ENCODE measurements at regions not wholly inside any gene's neighbourhood (a gene's known extent, or its start where the extent isn't known, plus 50 kb on each side); places are given as distances from the start of the nearest gene placed in this dataset.
A peak's percentile ranks its signal among the peaks of the same experiment; 100 is the strongest.

DNA sequence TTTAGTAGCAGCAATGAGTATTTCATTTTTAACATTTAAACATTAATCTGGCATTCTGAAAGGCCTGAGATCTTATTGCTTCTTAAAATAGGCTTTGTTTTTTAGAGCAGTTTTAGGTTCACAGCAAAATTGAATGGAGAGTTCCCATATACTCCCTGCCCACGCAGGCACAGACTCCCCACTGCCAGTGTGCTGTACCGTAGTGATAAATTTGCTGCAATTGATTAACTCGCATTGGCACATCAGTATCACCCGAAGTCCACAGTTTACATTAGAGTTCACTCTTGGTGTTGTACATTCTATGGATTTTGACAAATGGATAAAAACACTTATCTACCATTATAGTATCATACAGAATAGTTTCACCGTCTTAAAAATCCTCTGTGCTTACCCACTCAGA is 71.8 kb upstream of the ERRFI1 start:
- no peak for DNase-seq
- in situ Hi-C loops (cut with MboI; ENCODE audit: low pct_unique_long_range_greater_than_20kb, low sequenced_read_pairs): no loop called here

DNA sequence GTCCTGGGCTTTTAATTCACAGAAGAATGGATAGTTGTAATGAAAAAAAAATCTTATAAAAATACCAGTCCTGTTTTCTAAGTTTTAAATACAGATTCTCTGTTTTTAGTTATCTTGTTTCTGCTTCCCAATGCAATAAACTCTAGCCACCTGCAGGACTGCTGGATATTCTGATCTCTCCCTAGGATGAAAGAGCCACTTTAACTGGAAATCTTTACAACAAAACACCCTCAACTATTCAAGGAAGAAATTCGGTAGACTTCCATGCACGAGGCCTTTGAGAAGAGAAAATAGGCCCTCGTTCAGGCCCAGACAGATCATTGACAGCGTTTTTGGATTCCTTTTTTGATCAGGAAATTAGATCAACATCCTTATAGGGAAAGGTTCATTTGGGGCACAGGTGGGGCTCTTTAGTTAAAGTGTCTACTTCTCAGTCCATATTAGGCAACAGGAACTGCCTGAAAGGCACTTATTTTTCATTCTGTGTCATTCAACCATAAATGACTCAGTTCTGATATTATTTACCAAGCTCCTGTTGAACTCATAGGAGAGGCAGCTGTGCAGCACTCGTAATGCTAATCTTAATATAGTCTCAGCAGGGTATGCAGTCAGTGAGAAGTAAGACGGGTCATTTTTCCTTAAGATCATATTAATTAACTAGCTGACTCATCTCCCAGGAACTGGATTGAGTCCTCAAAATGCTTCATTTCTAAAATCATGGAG is 71.1 kb upstream of the ERRFI1 start:
- in situ Hi-C loops (cut with MboI; ENCODE audit: low pct_unique_long_range_greater_than_20kb, low sequenced_read_pairs): no loop called here
- DNase-seq: no peak

DNA sequence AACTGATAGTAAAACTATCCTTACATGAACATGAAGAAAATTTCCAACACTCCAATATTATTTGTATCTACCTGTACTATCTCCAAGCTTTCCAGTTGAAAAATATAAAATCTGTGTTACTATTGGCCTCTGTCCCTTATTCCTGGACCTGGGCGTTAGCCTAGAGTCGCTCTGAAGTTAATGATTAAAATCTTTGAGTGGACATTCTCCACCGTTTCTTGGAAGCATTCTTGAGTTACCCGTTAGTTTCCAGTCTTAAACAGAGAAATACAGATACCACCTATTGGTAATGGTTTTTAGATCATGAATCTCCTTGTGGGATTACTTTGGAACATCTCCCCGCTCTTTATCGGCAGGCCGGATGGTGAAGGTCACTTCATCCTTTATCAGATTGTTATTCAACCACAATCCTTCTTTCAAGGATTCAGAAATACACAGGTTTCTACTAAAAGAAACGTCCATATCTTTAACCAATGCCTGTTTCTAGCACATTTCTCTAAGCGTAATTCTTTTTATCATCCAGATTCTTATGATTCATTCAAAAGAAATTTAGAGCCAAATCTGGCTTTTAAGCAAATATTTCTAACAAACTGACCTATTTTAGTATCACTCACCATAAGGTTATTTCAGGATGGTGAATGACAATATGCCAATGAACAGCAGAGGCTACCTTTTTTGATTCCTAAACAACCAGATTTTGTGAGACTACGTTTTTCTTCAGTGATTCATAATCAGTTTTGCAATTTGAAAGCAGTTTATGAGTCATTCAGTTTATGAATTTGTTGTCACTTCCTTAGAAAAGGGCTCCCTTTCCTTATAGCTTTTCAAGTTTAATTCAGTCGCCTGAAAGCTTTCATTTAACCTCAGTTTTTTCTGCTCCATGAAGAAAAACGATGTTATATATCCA is 70.2 kb upstream of the ERRFI1 start:
- in situ Hi-C loops (cut with MboI; ENCODE audit: low pct_unique_long_range_greater_than_20kb, low sequenced_read_pairs): no loop called here
- DNase-seq: no peak

DNA sequence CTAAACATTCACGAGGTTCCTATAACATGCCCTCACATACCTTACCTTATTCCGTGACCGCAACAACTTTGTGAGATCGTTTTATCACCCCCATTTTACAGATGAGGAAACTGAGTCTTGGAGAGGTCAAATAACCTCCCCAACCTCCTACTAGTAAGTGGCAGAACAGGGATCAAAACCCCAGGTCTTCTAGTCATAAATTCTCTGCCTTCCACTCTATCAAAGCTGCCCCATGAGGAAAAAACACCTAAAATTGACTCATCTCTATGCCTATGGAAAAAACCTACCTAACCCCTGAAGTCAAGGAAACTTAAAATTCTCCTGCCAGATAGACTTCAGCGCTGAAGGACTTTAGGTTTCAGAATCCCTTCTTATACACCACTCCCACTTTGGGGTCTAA is 69.5 kb upstream of the ERRFI1 start:
- in situ Hi-C loops (cut with MboI; ENCODE audit: low pct_unique_long_range_greater_than_20kb, low sequenced_read_pairs): no loop called here
- no peak for DNase-seq

DNA sequence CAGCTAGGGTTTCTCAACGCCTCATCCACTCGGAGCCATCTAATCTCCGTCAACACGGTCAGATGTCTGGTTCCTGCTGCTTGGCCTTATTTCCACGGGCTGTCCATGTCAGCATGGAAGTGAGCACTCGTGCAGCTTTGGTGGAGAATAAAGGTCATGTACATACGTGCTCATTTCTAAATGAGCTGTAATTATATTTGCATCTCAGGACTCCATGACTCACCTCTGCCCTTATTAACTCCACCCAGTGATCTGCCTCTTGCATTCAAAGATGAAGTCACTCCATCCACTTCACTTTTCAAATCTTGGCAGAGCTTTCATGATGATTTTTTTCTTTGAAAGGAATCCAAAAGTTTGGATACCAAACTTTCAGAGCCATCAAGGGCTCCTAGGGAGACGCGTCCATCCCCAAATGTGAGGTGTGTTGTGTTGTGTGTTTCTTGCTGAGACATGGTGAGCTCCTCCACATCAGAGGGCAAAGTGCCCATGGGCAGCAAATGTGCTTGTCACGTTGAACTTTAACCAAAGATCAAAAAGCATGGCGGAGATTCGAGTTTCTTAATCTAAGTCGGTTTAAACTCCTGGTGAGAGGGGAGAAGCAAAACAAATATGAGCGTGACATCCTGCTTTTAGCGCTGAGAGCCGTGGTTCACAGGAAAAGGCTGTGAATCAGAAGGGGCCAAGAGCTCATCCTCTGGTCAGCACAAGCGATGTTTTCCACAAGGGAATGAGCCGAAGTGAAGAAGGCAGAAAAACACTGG is 68.6 kb upstream of the ERRFI1 start:
- DNase-seq: no peak
- in situ Hi-C loops (cut with MboI; ENCODE audit: low pct_unique_long_range_greater_than_20kb, low sequenced_read_pairs): no loop called here

DNA sequence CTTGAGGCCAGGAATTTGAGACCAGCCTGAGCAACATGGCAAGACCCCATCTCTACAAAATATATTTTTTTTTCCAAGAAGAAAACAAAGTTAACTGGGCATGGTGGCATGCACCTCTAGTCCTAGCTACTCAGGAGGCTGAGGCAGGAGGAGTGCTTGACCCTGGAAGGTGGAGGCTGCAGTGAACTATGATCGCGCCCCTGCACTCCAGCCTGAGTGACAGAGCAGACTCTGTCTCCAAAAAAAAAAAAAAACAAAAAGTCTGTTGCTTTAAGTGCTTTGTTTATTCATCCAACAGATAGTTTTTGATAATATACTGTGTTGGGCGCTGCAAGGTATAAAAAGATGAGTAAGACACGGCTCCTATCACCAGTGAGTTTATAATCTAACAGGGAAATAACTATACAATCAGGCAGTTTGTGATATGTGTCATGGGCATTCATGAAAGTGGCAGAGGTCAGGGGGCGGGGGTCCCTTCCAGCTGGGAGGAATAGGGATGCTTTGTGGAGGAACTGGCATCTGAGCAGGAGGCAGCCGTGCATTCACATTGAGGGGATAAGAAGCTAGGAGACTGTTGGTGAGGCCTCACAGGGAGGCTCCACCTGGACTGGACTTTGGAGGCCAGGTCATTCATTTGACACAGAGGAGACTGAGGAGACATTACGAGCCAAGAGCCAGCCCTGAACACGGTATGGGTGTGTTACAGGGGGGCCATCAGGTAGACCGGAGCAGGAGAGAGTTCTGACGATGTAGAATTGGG is 67.3 kb upstream of the ERRFI1 start:
- no peak for DNase-seq
- in situ Hi-C loops (cut with MboI; ENCODE audit: low pct_unique_long_range_greater_than_20kb, low sequenced_read_pairs): no loop called here

DNA sequence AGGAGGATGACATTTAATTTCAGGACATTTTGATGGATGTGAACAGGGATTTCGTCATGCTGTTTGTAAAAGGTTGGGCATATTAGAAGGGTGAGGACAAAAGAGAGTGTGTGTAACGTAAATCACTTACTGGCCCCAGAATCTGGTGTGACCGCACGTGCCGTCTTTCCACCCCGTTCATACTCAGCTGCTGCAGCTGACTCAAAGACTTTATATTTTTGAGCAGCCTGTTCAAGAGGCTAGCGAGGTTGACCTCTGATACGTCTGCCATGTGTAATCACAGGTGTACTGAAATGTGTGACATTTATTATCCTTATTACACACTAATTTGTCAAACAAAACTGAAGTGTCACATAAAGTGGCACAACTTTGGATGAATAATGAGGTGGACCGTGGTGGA is 66.5 kb upstream of the ERRFI1 start:
- DNase-seq: no peak
- in situ Hi-C loops (cut with MboI; ENCODE audit: low pct_unique_long_range_greater_than_20kb, low sequenced_read_pairs): no loop called here

DNA sequence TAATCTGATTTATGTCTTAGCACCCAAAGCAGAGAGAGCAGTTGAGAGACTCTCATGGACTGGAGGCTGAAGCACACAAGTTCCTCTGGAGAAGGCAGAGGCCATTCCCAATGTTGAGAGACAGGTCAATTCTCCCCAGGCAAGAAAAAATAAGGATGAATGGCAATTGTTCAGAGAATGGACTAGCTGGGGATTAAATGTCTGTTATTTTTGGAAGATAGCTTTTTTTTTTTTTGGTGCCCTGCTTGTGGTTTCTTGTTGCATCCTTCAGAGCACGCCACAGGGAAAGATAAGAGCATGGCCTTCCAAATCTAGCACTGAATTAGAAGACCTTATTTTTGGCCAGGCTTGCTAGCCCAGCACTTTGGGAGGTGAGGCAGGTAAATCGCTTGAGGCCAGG is 65.6 kb upstream of the ERRFI1 start:
- in situ Hi-C loops (cut with MboI; ENCODE audit: low pct_unique_long_range_greater_than_20kb, low sequenced_read_pairs): no loop called here
- no peak for DNase-seq

DNA sequence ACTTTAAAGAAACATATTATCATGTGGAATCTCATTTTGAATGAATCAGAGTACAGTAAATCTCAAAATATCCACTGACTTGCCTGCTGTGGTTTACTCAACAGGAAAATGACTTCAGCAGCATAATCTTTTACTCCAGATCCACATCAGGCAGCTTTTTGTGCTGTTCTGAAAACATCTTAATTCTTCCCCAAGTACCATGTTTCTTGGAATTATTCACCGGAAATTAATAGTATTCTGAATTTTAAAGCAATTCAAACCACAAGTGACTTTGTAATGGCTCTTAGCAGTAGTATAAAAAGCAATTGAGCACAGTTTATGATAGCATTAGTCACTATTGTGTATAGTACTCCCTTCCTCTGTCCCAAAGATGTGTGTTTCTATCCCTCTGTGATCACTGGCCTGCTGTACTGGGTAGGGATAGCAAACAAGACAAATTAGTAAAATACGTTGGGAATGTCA is 64.2 kb upstream of the ERRFI1 start:
- no peak for DNase-seq

DNA sequence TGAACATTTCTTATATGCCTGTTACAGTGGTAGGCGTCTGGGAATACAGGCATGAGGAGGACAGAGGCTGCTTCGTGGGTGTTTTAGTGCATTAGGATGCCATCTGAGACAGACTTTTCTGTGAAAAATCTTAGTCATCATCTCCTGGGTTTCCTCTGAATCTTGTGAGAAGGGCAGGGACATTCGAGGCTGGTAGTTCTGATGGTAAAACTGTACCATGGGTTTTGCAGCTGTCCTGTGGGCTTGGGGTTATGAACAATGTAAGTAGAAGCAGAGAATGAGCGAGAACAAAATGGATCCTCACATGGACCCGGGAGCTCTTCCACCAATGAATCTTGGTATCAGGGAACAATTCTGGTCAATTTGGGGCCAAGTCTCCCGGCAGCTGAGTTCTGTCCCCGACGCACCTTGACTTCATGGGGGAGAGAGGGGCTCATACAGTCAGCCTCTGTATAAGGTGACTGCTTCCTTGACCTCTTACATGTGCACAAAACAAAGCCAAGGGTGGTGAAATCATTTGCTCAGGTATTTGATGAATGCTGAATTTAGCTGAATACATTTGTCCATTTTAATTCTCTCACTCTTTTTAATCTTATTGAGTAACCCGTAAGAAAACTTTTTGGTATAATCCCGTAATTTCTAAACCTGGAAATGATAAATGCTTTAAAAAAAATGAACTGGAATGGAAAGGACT is 63.6 kb upstream of the ERRFI1 start:
- in situ Hi-C loops (cut with MboI; ENCODE audit: low pct_unique_long_range_greater_than_20kb, low sequenced_read_pairs): no loop called here
- DNase-seq: no peak

More for the DNA sequence above, 64.2 kb upstream of the ERRFI1 start:
- in situ Hi-C loops (cut with MboI; ENCODE audit: low pct_unique_long_range_greater_than_20kb, low sequenced_read_pairs): no loop called here

DNA sequence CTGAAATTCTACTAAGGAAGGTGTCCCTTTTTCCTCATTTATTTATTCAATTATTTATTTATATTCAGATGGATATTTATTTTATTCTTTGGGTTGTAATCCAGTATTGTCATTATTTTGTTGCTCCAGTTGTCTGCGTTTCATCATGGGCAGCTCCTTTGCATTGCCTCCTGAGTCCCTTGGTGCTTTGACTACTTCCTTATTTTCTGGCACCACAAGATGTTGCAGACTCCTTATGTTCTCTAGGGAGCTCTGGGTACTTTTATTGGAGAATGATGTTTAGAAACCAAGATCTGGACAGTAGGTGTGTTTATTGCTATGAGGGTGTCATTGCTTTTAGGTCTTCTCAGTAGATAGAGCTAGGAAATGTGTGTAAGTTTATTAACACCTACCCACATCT is 59.9 kb upstream of the ERRFI1 start:
- in situ Hi-C loops (cut with MboI; ENCODE audit: low pct_unique_long_range_greater_than_20kb, low sequenced_read_pairs): no loop called here

DNA sequence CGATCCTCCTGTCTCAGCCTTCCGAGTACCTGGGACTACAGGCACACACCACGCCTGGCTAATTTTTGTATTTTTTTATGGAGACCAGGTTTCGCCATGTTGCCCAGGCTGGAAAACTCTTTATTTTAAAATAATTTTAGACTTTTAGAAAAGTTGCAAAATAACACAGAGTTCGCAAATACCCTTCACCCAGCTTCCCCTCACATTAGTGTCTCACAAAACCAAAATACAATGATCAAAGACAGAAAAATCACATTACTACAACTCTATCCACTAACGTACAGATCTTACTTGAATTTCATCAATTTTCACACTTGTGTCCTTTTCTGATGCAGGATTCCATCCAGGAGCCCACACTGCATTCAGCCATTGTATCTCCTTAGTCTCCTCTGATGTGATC is 58.8 kb upstream of the ERRFI1 start:
- DNase-seq: no peak
- in situ Hi-C loops (cut with MboI; ENCODE audit: low pct_unique_long_range_greater_than_20kb, low sequenced_read_pairs): no loop called here

More for the DNA sequence above, 59.9 kb upstream of the ERRFI1 start:
- DNase-seq: peak; percentile 5

DNA sequence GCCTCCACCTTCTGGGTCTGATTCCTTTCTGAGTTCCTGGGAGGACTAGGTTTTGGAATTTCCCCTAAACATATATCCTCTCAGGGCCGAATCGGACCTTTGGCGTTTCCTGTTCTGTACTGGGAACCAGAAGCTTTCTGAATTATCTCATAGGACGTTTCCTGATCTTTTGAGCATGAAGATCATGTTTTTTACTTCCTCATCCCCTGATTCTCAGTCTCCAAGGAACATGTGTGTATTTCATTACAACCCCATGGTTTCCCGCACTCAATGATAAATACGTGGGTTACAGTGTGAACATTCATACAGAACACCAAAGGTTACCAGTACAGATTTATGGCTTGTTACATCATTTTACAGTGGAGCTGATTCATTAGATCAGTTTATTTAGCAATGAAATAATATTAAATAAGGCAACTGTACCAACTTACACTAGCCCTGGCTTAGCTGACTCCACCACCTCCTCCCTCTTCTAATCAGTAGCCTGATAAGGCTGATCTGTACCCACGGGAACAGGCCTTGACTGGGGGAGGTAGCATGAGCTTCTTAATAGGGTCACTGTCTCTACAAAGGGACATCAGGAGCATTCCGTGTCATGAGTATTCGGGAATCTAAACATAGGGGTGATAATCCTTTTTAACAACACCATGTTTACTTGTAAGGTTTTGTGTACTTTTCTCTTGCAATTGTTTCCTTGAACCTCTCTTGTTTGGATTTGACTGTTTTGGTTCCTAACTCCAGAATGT is 57.8 kb upstream of the ERRFI1 start:
- in situ Hi-C loops (cut with MboI; ENCODE audit: low pct_unique_long_range_greater_than_20kb, low sequenced_read_pairs): no loop called here
- DNase-seq: no peak

DNA sequence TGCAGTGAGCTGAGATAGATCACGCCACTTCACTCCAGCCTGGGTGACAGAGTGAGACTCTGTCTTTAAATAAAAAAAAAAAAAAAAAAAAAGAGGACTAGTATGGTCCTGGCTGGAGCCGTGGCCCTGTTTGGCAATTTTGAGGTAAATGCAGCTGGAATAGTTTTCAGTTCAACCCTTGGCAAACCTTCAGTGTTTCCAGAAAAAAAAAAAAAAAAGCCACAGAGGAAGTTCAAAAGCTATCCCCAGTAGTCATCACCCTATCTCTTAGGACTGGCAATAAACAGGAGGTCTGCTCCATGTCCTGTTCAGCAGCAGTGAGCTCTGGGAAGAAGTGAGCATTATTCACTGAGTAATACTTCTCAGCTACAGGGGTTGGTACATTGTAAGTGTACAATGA is 56.8 kb upstream of the ERRFI1 start:
- in situ Hi-C loops (cut with MboI; ENCODE audit: low pct_unique_long_range_greater_than_20kb, low sequenced_read_pairs): no loop called here

DNA sequence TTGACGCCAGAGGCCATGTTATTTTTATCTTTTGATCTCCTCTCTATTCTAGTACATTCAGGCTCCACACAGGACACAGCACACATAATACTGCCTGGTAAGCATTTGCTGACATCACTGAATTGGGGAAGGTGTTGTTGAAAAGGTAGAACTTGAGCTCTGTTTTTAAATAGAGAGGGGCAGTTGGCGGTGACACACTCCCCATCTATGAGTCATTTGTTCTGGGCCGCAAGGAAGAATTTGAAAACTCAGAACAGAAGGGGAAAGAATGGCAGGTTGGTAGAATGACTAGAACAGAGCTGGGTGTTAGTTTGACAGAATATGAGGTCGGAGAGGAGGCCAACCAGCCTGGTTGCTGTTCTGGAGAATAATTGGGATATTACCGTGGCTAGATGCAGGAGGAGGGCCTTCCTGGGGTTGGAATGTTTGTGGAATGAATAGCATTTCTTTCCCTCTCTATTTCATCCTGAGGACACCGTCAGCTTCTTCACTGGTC is 52.1 kb upstream of the ERRFI1 start:
- in situ Hi-C loops (cut with MboI; ENCODE audit: low pct_unique_long_range_greater_than_20kb, low sequenced_read_pairs): no loop called here
- no peak for DNase-seq

More for the DNA sequence above, 56.8 kb upstream of the ERRFI1 start:
- DNase-seq: no peak

DNA sequence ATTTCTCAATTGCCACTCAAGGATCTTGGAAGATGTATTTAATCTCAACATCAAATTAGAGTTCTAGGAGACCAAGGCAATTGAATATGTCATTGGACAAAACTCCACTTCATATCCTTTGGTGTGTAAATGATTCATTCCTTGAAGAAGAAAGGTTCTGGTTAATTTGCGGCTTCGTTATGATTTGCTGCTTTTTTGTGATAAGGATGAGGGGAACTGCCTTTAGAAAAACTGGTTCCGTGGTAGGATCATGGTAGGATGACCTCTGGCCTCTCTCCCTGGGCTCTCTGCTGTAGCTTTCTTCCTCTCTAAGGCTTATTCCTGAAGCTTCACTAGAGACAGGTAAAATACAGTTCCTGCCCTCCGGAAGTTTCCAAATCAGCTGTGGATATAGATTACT is 51.5 kb upstream of the ERRFI1 start:
- DNase-seq: no peak
- in situ Hi-C loops (cut with MboI; ENCODE audit: low pct_unique_long_range_greater_than_20kb, low sequenced_read_pairs): no loop called here

DNA sequence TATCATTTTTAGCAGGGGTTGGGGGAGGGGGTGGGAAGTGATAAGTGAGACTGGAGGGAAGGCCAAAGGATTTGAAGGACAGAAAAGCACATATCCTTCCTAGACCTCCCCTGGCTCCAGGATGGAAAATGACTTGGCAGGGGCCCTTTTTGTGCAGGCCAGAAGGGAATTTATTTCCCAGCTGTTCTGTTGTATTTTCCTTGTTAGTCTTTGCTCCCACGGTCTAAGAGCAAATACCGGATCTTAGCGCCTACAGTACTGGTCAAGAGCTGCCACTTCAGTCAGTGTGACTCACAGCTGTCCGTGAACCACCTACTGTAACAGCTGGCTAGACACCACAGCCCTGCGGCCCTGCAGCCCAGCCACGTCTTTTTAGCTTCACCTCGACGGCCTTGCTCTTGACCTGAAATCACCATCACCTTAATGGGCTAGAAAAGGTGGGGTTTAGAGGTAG is 51.0 kb upstream of the ERRFI1 start:
- no peak for DNase-seq
- in situ Hi-C loops (cut with MboI; ENCODE audit: low pct_unique_long_range_greater_than_20kb, low sequenced_read_pairs): no loop called here

DNA sequence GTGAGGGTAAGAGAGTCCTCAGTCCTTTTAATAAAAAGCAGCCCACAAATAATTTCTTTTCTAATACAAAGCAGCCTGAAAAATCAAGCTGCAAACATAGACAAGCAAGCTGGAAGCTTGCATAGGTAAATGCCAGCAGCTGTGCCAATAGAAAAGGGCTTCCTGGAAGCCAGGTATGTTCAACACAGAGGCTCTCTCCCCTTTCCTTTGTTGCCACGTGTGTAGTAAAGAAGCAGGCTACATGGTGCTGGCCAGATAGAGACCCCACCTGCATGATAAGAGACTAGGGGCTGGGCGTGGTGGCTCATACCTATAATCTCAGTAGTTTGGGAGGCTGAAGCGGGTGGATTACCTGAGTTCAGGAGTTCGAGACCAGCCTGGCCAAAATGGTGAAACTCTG is 50.1 kb upstream of the ERRFI1 start:
- no peak for DNase-seq
- in situ Hi-C loops (cut with MboI; ENCODE audit: low pct_unique_long_range_greater_than_20kb, low sequenced_read_pairs): no loop called here
